GM18909 (cell line): ENCODE measurements at regions not wholly inside any gene's neighbourhood (a gene's known extent, or its start where the extent isn't known, plus 50 kb on each side); places are given as distances from the start of the nearest gene placed in this dataset.

Experiments
- ATAC-seq: cut with Tn5 transposase; IDR thresholded peaks from one replicate; pipeline ENCODE4 v1.9.1; 2021; ENCODE audit warnings: mild to moderate bottlenecking; ENCODE audit not compliant: unreplicated experiment, poor library complexity

- no peak for ATAC-seq
Measured at GRCh38 chr6:15882345-15882744, 219.5 kb upstream of the DTNBP1 start.

- ATAC-seq = no peak
Measured at GRCh38 chr6:15881150-15881549, 218.3 kb upstream of the DTNBP1 start.

GRCh38 chr6:15880262-15880973 lies 217.6 kb upstream of the DTNBP1 start:
- no peak for ATAC-seq

- peak; percentile 78 for ATAC-seq
Measured at GRCh38 chr6:15879371-15880261, 216.8 kb upstream of the DTNBP1 start.

GRCh38 chr6:15877231-15877630 lies 214.4 kb upstream of the DTNBP1 start:
- ATAC-seq = no peak

GRCh38 chr6:15876406-15876805 lies 213.6 kb upstream of the DTNBP1 start:
- peak; percentile 59 for ATAC-seq

GRCh38 chr6:15875797-15876196 lies 213.0 kb upstream of the DTNBP1 start:
- no peak for ATAC-seq

GRCh38 chr6:15874821-15875220 lies 212.0 kb upstream of the DTNBP1 start:
- no peak for ATAC-seq

GRCh38 chr6:15874326-15874725 lies 211.5 kb upstream of the DTNBP1 start:
- ATAC-seq = no peak

- ATAC-seq = no peak
Measured at GRCh38 chr6:15872241-15873103, 209.6 kb upstream of the DTNBP1 start.

GRCh38 chr6:15871276-15871675 lies 208.4 kb upstream of the DTNBP1 start:
- no peak for ATAC-seq

- no peak for ATAC-seq
Measured at GRCh38 chr6:15870333-15871043, 207.7 kb upstream of the DTNBP1 start.

GRCh38 chr6:15864708-15865062 lies 201.9 kb upstream of the DTNBP1 start:
- no peak for ATAC-seq

- no peak for ATAC-seq
Measured at GRCh38 chr6:15864038-15864707, 201.3 kb upstream of the DTNBP1 start.

GRCh38 chr6:15862810-15863209 lies 200.0 kb upstream of the DTNBP1 start:
- no peak for ATAC-seq

- ATAC-seq = no peak
Measured at GRCh38 chr6:15861486-15861885, 198.7 kb upstream of the DTNBP1 start.

- ATAC-seq = no peak
Measured at GRCh38 chr6:15854826-15855710, 192.2 kb upstream of the DTNBP1 start.

GRCh38 chr6:15854378-15854777 lies 191.6 kb upstream of the DTNBP1 start:
- ATAC-seq = no peak

- no peak for ATAC-seq
Measured at GRCh38 chr6:15853259-15853658, 190.4 kb upstream of the DTNBP1 start.
